ENCODE measurements at regions not wholly inside any gene's neighbourhood (a gene's known extent, or its start where the extent isn't known, plus 50 kb on each side); places are given as distances from the start of the nearest gene placed in this dataset.

DNA sequence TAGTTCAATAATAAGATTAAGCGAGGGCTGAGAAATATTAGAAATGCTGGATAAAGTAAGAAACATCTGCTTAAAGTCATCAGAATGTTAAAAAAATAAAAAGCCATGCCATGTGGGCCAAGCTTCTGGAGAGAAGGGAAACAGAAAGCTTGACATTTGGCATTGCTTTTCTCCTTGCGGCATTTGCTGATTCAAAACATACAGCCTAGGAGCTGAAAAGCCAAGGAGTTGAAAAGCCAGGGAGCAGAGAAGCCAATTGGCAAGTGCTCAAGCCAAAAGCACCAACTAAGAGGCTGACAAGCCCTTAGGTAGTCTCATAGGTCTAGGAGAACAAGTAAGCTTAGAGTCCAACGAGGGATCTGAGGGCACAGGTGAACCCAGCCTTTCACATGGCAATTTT, 754.3 kb downstream of the TLE4 start:
- no peak overlapping the region for H3K4me3 ChIP-seq (ENCODE audit: low read depth, low read length)
- no peaks in the 10 kb centered on the region for H3K27me3 ChIP-seq (ENCODE audit: control insufficient read depth, insufficient read depth, low read length)
- no peak overlapping the region for H3K27ac ChIP-seq (ENCODE audit: low read depth, low read length)
- peaks cover 2% of the 10 kb centered on the region; the same call in 1 of the 2 replicates for H3K9me3 ChIP-seq (ENCODE audit: control insufficient read depth, insufficient read depth, low read length)
- no peaks in the 10 kb centered on the region for H3K36me3 ChIP-seq (ENCODE audit: control insufficient read depth, insufficient read depth, low read length)
- no peaks in the 10 kb centered on the region for H3K4me1 ChIP-seq (ENCODE audit: control insufficient read depth, insufficient read depth, low read length)
- no peak overlapping the region for H3K9ac ChIP-seq (ENCODE audit: low read depth, low read length)

DNA sequence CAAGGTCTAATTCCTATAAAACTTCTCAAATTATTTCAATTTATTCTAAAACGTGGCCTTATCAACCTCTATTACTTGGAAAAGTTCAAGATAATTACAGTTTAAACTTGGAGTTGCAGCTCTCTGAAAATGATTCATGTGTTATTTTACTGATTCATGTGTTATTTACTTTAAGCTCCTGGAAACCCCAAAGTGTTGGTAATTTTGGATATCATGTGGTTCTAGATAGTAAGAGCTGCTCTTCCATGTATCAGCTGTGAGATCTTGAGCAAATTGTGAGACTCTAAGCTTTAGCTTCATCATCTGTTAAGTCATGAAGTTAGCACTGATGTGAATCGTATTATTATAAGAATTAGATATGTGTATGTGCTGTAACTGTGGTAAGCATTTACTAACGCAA, 749.2 kb downstream of the TLE4 start:
- Histone ChIP-seq H3K27ac (ENCODE audit: low read depth, low read length) (no peak overlapping the region), H3K9me3 (ENCODE audit: control insufficient read depth, insufficient read depth, low read length) (no peaks in the 10 kb centered on the region), H3K4me3 (ENCODE audit: low read depth, low read length) (no peak overlapping the region), H3K4me1 (ENCODE audit: control insufficient read depth, insufficient read depth, low read length) (no peaks in the 10 kb centered on the region), H3K27me3 (ENCODE audit: control insufficient read depth, insufficient read depth, low read length) (no peaks in the 10 kb centered on the region), H3K36me3 (ENCODE audit: control insufficient read depth, insufficient read depth, low read length) (no peaks in the 10 kb centered on the region), H3K9ac (ENCODE audit: low read depth, low read length) (no peak overlapping the region)

DNA sequence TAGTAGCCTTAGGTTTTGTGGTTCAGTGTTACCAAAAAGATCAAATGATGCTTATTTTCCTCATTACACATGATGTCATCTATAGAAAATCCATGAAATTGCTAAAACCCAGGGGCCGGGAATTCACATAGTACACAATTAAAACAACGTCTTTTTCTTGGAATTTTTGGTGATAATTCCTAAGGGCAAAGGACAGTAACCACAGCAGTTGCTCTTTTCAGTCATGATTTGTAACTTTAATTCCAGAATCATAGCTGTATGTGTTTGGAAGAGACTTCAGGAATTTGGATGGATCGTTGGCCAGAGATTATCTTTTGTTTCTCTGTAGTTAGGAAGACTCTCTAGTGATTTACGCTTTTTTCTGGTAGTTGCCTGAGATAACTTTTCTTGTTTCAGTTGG, 748.7 kb downstream of the TLE4 start:
- no peak overlapping the region for H3K9ac ChIP-seq (ENCODE audit: low read depth, low read length)
- no peaks in the 10 kb centered on the region for H3K27me3 ChIP-seq (ENCODE audit: control insufficient read depth, insufficient read depth, low read length)
- no peaks in the 10 kb centered on the region for H3K9me3 ChIP-seq (ENCODE audit: control insufficient read depth, insufficient read depth, low read length)
- H3K4me3 ChIP-seq (ENCODE audit: low read depth, low read length) = no peak overlapping the region
- H3K4me1 ChIP-seq (ENCODE audit: control insufficient read depth, insufficient read depth, low read length) = no peaks in the 10 kb centered on the region
- no peaks in the 10 kb centered on the region for H3K36me3 ChIP-seq (ENCODE audit: control insufficient read depth, insufficient read depth, low read length)
- no peak overlapping the region for H3K27ac ChIP-seq (ENCODE audit: low read depth, low read length)

DNA sequence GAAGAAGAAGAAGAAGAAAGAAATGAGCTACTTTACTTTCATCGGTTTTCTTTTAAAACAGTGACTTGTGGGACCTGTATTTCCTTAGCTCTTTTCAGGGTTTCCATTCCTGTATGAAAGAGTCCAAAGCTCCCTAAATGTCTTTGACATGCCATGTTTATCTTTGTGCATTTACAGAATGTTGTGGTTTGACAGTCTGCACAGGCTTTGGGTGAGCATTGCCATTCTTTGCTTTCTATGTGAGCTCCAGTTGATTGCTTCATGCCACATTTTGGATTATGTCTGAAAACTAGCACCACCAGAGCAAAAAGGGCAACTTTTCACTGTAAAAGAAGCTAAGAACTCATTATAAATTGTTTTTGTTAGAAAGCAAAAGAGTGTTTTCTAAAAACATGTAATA, 733.4 kb downstream of the TLE4 start:
- Histone ChIP-seq H3K27ac (ENCODE audit: low read depth, low read length) (no peak overlapping the region), H3K9ac (ENCODE audit: low read depth, low read length) (no peak overlapping the region)

DNA sequence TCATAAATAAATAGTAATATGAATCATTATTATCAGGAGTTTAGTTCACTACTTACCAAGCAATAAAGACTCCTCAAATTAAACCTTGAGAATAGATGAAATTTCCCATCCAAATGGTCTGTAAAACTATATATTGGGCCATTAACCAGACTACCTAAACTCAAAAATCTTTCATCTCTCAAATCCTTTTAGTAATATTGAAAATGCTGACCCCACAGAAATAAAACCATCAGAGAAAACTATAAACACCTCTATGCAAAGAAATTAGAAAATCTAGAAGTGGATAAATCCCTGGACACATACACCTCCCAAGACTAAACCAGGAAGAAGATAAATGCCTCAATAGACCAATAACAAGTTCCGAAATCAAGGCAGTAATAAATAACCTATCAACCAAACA, 723.2 kb downstream of the TLE4 start:
- H3K4me1 ChIP-seq (ENCODE audit: control insufficient read depth, insufficient read depth, low read length) = no peaks in the 10 kb centered on the region
- H3K9me3 ChIP-seq (ENCODE audit: control insufficient read depth, insufficient read depth, low read length) = no peaks in the 10 kb centered on the region; the same call in 1 of the 2 replicates
- no peak overlapping the region for H3K4me3 ChIP-seq (ENCODE audit: low read depth, low read length)
- H3K27me3 ChIP-seq (ENCODE audit: control insufficient read depth, insufficient read depth, low read length) = no peaks in the 10 kb centered on the region
- no peak overlapping the region for H3K9ac ChIP-seq (ENCODE audit: low read depth, low read length)
- no peaks in the 10 kb centered on the region for H3K36me3 ChIP-seq (ENCODE audit: control insufficient read depth, insufficient read depth, low read length)
- no peak overlapping the region for H3K27ac ChIP-seq (ENCODE audit: low read depth, low read length)

More for the DNA sequence above, 733.4 kb downstream of the TLE4 start:
- Histone ChIP-seq H3K9me3 (ENCODE audit: control insufficient read depth, insufficient read depth, low read length) (no peaks in the 10 kb centered on the region), H3K4me1 (ENCODE audit: control insufficient read depth, insufficient read depth, low read length) (no peaks in the 10 kb centered on the region), H3K27me3 (ENCODE audit: control insufficient read depth, insufficient read depth, low read length) (no peaks in the 10 kb centered on the region), H3K36me3 (ENCODE audit: control insufficient read depth, insufficient read depth, low read length) (no peaks in the 10 kb centered on the region), H3K4me3 (ENCODE audit: low read depth, low read length) (no peak overlapping the region)

DNA sequence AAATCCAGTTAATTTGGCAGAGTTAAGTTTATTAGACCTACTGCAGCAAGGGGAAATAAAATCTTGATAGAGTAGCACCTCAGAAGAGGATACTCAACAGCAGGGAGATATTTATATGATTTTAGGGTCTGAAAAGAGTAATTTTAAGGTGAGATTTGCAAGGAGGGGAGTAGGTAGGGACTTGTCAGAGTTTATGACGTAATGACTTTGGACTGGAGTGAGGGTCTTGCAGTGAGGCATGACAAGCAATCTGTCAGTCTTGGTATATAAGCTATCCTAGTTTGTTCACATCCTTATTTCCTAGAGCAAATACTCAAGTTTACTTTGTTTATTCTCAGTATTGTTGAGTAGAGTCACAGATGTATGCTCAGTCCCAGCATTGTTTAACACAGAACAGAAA, 722.6 kb downstream of the TLE4 start:
- Histone ChIP-seq H3K9me3 (ENCODE audit: control insufficient read depth, insufficient read depth, low read length) (no peaks in the 10 kb centered on the region; the same call in 1 of the 2 replicates), H3K9ac (ENCODE audit: low read depth, low read length) (no peak overlapping the region)

DNA sequence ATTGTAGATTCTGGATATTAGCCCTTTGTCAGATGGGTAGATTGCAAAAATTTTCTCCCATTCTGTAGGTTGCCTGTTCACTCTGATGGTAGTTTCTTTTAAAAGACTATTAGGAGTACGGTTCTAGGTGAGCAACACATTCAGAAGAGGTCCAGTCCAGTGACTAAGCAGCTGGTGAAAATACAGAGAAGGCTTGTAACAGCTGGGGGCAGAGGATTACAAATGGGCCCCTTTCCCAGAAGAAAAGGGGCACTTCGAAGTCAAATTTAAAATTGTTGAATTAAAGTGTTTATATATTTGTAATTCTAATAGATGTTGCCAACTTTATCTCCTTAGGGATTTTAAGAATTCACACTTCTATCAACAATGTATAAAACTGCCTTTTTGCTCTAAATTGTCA, 720.5 kb downstream of the TLE4 start:
- no peak overlapping the region for H3K27ac ChIP-seq (ENCODE audit: low read depth, low read length)

More for the DNA sequence above, 722.6 kb downstream of the TLE4 start:
- H3K36me3 ChIP-seq (ENCODE audit: control insufficient read depth, insufficient read depth, low read length) = no peaks in the 10 kb centered on the region
- no peak overlapping the region for H3K27ac ChIP-seq (ENCODE audit: low read depth, low read length)
- no peaks in the 10 kb centered on the region for H3K27me3 ChIP-seq (ENCODE audit: control insufficient read depth, insufficient read depth, low read length)
- H3K4me1 ChIP-seq (ENCODE audit: control insufficient read depth, insufficient read depth, low read length) = no peaks in the 10 kb centered on the region
- no peak overlapping the region for H3K4me3 ChIP-seq (ENCODE audit: low read depth, low read length)

DNA sequence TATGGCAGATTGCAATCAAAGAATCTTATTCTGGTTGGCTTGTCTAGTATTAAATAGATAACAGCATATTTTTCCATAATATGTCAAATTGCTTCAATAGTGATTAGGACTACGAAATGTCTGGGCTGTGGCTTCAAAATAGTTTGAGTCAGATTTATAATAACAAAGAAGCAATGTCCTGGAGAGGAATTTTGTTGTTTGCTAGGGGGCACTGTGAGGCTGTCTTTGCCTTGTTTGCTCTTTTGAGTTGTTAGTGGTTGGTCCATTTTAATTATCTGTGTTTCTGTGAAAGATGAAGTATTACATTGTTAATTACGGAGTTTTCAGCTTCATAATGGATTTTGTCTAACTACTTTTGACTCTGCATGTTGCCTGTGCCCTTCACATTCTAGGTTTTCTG, 713.6 kb downstream of the TLE4 start:
- H3K27me3 ChIP-seq (ENCODE audit: control insufficient read depth, insufficient read depth, low read length) = no peaks in the 10 kb centered on the region
- H3K9me3 ChIP-seq (ENCODE audit: control insufficient read depth, insufficient read depth, low read length) = no peaks in the 10 kb centered on the region
- H3K4me1 ChIP-seq (ENCODE audit: control insufficient read depth, insufficient read depth, low read length) = peaks cover 10% of the 10 kb centered on the region
- H3K36me3 ChIP-seq (ENCODE audit: control insufficient read depth, insufficient read depth, low read length) = no peaks in the 10 kb centered on the region
- H3K4me3 ChIP-seq (ENCODE audit: low read depth, low read length) = no peak overlapping the region
- H3K27ac ChIP-seq (ENCODE audit: low read depth, low read length) = no peak overlapping the region
- H3K9ac ChIP-seq (ENCODE audit: low read depth, low read length) = no peak overlapping the region

More for the DNA sequence above, 720.5 kb downstream of the TLE4 start:
- no peaks in the 10 kb centered on the region for H3K36me3 ChIP-seq (ENCODE audit: control insufficient read depth, insufficient read depth, low read length)
- no peak overlapping the region for H3K4me3 ChIP-seq (ENCODE audit: low read depth, low read length)
- no peaks in the 10 kb centered on the region for H3K9me3 ChIP-seq (ENCODE audit: control insufficient read depth, insufficient read depth, low read length)
- no peak overlapping the region for H3K9ac ChIP-seq (ENCODE audit: low read depth, low read length)
- no peaks in the 10 kb centered on the region for H3K4me1 ChIP-seq (ENCODE audit: control insufficient read depth, insufficient read depth, low read length)
- H3K27me3 ChIP-seq (ENCODE audit: control insufficient read depth, insufficient read depth, low read length) = no peaks in the 10 kb centered on the region

DNA sequence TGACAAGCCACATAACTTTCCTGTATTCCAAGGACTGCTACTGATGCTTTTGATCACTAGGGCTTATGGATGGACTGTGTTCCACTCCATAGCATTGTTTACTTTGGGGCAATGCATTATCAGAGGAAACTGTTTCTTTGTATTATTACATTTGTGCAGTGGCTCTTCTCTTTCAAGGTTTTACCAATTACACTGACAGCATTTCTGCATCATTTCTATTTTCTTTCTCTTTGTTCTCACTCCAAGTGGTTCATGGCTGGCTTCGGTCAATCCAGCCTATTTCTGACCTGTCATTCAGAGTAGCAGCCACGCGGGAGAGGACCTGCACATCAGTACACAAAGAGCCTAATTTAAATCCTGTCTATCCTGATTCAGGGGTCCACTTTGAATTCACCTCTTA, 711.0 kb downstream of the TLE4 start:
- Histone ChIP-seq H3K27me3 (ENCODE audit: control insufficient read depth, insufficient read depth, low read length) (no peaks in the 10 kb centered on the region), H3K9ac (ENCODE audit: low read depth, low read length) (no peak overlapping the region), H3K36me3 (ENCODE audit: control insufficient read depth, insufficient read depth, low read length) (no peaks in the 10 kb centered on the region), H3K4me3 (ENCODE audit: low read depth, low read length) (no peak overlapping the region), H3K4me1 (ENCODE audit: control insufficient read depth, insufficient read depth, low read length) (peaks cover 10% of the 10 kb centered on the region), H3K9me3 (ENCODE audit: control insufficient read depth, insufficient read depth, low read length) (no peaks in the 10 kb centered on the region), H3K27ac (ENCODE audit: low read depth, low read length) (no peak overlapping the region)

DNA sequence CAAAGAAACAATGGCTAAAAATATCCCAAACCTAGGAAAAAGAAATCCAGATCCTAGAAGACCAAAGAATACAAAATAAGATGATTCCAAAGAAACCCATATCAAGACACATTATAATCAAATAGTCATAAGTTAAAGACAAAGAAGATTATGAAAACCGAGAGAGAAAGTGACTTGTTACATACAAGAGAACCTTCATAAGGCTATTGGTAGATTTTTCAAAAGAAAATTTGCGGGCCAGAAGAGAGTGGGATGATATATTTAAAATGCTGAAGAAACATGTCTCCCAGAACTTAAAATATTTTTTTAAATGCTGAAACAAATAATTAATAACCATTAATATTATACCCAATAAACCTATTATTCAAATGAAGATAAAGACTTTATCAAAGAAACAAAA, 687.3 kb downstream of the TLE4 start:
- Histone ChIP-seq H3K36me3 (ENCODE audit: control insufficient read depth, insufficient read depth, low read length) (no peaks in the 10 kb centered on the region), H3K4me1 (ENCODE audit: control insufficient read depth, insufficient read depth, low read length) (no peaks in the 10 kb centered on the region), H3K9ac (ENCODE audit: low read depth, low read length) (no peak overlapping the region), H3K4me3 (ENCODE audit: low read depth, low read length) (no peak overlapping the region), H3K27ac (ENCODE audit: low read depth, low read length) (no peak overlapping the region), H3K27me3 (ENCODE audit: control insufficient read depth, insufficient read depth, low read length) (no peaks in the 10 kb centered on the region), H3K9me3 (ENCODE audit: control insufficient read depth, insufficient read depth, low read length) (peaks cover 28% of the 10 kb centered on the region)

DNA sequence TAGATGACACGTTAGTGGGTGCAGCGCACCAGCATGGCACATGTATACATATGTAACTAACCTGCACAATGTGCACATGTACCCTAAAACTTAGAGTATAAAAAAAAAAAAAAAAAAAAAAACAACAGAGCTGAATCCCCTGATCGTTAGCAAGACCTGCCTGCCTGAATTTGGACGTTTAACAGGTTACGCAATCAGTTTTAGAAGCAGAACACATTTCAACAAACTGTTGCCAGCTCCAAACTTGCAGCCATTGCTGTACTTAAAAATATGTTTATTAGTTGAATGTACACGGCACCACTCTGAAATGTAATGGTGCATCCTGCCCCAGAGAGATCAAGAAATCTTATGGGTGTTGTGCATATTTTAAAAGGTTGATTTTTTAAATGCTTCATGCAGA, 680.0 kb downstream of the TLE4 start:
- Histone ChIP-seq H3K36me3 (ENCODE audit: control insufficient read depth, insufficient read depth, low read length) (no peaks in the 10 kb centered on the region), H3K27ac (ENCODE audit: low read depth, low read length) (no peak overlapping the region), H3K9me3 (ENCODE audit: control insufficient read depth, insufficient read depth, low read length) (peaks cover 13% of the 10 kb centered on the region), H3K4me1 (ENCODE audit: control insufficient read depth, insufficient read depth, low read length) (no peaks in the 10 kb centered on the region), H3K9ac (ENCODE audit: low read depth, low read length) (no peak overlapping the region), H3K27me3 (ENCODE audit: control insufficient read depth, insufficient read depth, low read length) (no peaks in the 10 kb centered on the region), H3K4me3 (ENCODE audit: low read depth, low read length) (no peak overlapping the region)

DNA sequence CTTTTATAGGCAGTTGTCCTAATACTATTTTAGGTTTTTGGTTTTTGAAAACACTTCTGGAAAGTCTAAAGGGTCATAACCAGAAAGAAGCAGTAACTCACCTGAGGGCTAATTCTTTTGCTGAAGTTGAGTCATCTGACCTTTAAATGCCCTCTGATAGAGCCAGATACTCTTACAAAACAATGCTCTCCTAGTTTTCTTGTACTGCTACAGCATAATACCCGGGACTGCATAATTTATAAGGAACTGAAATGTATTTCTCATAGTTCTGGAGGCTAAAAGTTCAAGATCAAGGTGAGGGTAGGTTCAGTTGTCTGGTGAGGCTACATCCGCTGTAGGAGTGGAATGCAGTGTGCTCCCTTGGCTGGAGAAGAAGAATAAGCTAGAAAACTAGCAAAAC, 670.3 kb downstream of the TLE4 start:
- no peak overlapping the region for H3K4me3 ChIP-seq (ENCODE audit: low read depth, low read length)
- H3K27me3 ChIP-seq (ENCODE audit: control insufficient read depth, insufficient read depth, low read length) = no peaks in the 10 kb centered on the region
- H3K9me3 ChIP-seq (ENCODE audit: control insufficient read depth, insufficient read depth, low read length) = peaks cover 3% of the 10 kb centered on the region; the same call in 1 of the 2 replicates
- H3K9ac ChIP-seq (ENCODE audit: low read depth, low read length) = no peak overlapping the region
- no peaks in the 10 kb centered on the region for H3K36me3 ChIP-seq (ENCODE audit: control insufficient read depth, insufficient read depth, low read length)
- H3K27ac ChIP-seq (ENCODE audit: low read depth, low read length) = no peak overlapping the region
- no peaks in the 10 kb centered on the region for H3K4me1 ChIP-seq (ENCODE audit: control insufficient read depth, insufficient read depth, low read length)
